ENCODE measurements at regions not wholly inside any gene's neighbourhood (a gene's known extent, or its start where the extent isn't known, plus 50 kb on each side); places are given as distances from the start of the nearest gene placed in this dataset.

DNA sequence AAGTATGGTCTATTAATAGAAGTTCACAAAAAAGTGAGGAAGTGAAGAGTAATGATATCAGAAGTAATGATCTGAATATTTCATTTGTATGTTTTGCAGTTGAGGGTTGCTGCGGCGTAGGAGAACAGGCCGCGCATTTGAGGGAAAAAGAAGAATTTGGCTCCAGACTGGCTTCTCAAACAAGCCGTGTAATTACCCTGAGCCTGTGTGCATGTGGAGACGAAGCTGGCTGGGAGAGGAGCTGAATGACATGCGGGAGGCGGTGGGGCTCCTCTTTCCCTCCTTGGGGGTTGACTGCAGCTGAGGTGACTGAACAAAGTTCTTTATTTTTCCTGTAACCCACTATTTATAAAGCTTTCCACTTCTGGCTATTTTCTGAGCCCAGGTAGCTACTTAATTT is 115.5 kb upstream of the AFDN start:
- no peak for DNase-seq

DNA sequence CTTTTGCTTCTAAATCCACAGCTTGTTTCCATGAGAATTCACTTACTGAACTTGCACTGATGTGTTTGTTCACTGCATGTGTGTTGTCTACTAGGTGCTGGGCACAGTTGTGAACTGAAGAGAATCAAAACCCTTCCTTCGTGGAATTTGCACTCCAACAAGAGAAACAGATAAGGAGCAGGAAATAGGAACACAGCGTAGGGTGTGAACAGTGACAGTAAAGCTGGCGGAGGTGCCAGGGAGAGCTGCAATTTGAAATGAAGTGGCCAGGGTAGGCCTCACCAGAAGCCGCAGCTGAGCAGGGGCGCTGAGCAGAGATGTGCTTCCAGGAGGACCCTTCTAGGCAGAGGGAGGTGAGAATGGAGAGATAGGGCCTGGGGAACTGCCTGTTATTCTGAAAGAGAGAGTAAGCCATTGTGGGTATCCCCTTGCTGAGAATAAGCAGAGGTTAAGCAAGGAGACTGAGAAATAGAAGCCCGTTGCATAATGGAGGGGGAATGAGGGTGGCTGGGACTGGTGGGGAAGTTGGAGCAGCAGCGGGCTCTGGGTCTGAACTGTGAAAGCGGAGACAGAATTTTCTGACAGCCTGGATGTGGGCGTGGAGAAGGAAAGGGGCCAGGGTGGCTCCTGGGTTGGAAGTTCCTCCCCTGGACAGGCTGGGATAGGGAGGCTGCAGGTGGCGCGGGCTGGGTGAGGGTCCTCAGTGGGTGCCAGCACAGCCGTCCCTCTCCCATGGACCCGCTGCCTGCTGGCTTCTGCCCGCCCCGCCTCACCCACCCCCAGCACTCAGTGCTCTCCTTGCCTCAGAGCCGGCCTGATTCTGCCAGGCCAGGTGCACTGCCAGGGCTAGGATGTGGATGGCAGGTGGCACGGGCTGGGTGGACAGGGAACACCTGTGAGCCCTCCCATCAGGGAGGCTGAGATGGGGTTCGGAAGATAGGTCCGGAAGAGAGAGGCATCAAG is 114.7 kb upstream of the AFDN start:
- DNase-seq = no peak

DNA sequence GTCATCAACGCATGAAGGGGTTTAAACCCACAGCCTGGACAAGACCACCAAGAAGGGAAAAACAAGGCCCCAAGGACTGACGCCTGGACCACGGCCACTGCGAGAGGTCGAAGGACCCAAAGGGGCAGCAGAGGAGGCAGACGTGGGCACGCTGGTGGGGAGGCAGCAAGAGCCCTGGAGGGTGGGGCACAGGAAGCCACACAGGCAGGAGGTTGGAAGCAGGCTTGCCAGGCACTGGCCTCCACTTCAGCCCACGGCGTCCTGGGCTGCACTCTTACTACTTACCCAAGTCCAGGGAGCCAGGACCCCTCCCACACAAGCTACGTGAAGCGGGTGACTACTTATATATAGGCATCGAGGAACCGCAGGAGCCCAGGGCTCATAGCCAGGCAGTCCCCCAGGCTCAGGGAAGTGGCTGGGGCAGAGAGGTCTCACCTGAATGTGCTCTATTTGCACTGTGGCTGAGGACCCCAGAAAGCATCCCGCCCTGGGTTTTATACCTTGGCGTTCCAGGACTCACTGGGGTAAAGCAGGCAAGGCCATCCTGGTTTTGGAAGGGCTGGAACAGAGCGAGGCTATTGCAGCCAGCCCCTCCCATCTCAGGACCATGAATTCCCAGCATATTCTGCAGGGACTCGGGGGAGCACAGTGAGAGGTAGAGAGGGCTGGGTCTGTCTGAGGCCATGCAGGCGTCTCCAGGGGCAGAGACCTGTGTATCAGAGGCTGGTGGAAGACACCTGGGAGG is 113.8 kb upstream of the AFDN start:
- no peak for DNase-seq

DNA sequence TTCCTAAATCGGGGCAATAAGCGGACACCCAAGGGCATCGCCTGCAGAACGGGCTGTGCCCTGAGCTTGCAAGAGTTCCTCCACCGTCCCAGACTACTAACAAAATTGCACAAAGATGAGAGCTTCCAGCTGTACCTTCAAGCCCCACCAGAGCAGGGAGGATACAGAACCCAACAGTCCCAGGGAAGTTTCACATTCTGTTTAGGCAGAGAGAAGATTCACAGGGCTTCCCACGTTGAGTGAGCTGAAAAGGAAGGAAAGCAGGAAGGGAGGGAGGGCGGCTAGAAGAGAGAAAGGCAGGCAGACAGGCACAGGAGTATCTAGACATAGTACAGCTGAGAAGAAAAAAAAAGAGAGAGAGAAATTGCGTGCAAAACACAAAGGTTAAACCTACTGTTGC is 112.6 kb upstream of the AFDN start:
- DNase-seq = no peak

DNA sequence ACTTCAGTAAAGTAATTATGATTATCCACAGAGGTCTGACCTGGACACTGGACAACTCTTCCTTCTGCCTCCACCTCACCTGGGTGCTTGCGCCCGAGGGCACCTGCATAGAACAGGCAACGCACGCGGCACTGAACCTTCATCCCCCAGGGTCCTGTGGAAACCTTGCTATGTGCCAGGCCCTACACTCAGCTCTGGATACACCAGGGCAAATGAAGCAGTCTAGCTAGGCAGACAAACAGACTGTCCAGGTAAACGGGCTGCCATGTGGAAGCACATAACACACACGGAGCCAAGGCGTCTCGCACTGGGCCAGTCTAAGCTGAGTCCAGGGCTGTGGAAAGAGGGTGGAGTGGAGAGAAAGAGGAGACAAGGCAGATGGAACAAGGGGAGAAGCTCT is 109.3 kb upstream of the AFDN start:
- no peak for DNase-seq

DNA sequence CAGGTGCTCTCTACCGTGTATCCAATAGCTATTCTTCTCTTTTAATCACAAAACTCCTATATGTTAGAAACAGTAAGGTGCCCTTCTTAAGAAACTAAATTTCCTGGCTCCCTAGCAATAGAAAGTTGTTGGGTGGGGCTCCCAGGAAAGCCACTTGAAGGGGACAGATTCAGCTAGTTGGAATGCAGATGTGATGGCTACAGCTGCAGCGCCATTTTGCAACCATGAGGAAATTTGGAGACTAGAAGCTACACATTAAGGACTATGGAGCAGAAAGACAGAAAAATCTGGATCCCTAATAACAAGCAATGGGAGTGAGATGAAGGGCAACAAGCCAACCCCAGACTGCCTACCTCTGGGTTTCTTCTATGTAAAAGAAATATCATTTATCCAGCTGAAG is 108.8 kb upstream of the AFDN start:
- no peak for DNase-seq

DNA sequence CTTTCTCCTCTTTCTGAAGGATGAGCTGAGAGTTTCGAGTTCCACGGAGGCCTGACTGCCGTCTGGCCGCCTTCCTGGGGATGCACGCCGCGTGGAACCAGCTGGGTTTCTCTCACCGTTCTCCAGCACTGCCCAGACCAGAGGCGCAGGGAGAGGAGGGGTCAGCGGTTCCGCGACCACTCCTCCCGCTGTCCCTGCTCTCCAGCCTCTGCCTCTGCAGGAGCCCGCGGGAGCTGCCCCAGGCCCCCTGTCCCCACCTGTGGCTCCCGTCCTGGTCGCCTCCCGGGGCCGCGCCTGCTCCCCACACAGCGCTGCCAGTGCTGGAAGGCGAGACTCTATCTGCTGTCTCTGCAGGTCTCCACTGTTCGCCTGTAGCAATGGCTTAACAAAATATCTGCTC is 106.8 kb upstream of the AFDN start:
- no peak for DNase-seq

DNA sequence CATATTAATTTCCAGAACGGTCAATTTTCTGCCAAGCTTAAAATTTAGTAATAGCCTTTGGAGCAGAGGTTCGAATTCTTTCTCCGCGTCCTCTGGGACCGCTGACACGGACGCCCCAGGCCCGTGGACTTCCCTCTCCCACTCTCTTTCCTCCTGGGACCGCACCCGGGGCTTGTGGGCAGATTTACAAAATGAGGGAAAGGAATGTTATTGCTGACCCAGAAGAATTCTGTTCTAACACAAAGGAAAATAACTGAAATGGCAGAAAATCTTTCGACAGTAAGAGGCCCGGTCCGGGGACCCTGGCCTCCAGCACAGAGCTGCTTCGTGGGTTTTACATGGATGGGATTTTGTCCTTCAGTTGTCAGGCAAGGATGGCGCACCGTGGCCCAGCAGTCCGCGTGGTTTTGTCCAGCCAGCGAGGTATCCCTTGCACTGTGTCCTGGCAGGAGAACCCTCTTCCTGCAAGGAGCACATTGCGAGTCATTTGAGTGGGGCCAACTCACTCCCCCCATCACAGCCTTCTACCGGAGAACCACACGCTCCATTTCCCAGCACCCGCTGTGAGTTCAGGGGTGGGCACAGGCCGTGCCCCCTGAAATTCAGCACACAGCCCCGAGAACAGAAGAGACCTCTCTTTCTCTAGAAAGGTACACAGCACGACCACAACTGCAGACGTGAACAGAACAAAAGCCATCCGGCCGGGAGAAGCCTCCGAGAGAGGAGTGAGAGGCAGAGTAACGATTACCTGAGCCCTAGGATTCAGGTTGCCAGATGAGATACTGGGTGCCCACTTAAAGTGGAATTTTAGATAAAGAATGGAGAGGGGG is 106.0 kb upstream of the AFDN start:
- no peak for DNase-seq

DNA sequence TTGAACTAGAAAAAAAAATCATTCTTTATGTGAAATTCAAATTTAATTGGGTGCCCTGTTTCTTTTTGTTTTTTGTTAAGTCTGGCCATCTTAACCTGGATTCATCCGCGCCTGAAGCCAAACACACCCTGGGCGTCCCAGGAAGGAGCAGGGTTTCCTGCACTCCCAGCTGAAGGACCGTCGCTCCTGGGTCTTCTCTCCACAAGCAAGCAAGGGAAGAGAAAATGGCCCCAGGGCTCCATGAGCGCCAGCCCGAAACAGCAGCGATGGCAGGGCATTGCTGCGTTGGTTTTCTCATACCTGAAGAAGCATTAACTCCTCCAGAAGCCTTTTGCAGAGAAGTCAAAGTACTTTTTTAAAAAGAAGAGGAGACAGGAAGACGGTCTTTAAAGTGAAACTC is 105.4 kb upstream of the AFDN start:
- no peak for DNase-seq

DNA sequence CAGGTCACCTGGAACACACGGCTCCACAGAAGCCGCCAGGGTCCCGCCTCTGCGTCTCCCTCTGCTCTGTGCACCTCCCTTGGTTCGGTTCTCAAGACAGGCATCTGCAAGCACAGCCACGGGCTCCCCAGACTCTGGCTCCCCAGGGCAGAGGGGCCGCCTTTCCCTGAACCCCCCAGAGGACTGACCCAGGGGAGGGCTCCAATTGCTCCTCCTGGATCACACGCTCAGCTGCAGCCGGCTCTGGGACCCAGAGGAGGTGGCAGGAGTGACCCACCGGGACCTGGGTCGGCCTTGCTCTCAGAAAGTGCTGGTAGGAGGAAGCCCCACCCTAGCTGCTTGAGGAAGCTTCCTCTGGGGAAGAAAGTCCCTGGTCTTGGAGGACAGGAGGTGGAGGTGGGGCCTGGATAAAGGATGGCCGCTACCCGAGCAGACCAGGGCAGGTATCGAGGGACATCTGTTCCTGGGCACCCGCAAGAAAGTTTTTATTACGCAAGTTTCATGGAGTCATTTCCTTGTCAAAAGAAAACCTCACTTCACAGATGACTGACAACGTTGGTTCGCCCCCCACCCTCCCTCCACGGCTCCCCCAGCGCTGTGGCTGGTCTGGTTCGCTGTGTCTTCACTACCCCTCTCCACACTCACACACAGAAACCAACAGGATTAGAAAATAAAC is 103.9 kb upstream of the AFDN start:
- DNase-seq = no peak

DNA sequence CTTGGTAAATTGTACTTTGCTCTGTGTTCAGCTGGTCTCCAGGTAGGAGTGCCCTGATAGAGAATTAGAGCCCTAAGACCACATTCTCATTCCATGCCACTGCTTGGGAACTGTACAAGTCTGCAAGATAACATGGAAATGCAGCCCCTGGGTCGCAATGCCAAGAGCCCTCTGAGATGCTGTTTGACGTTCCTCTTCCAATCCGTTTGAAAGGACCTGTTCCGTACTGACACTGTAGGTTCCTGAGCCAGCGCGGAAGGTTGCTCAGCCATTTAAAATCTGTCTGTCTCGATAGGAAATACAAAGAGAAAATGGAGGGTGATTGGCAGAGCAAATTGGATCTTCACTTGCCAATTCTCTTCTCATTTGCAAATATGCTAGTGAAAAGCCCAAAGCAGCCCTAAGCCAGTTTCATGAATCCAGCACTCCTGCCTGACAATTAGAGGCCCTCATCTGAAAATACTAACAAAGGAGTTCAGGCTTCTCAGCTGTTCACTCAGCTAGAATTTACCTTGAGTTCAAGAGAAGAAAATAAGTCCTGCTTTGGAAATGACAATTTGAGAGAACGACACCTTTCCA is 100.6 kb upstream of the AFDN start:
- no peak for DNase-seq

DNA sequence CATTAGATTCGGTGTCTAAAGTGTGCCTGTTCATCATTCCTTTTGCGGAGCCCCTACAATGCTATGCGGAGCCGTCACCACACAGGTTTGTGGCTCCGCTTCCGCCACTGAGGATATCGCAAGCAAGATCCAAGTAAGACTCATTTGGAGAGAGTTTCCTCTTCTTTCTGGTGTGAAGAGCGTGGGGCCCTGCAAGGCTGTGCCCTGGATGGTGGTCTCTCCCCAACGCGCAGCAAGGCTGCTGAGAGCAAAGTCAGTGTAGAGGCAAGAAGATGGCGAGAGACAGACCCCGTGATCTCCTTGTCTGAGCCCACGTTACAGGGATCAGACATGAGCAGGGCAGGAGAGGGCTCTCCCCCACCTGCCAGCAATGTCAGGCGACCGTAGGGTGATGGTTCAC is 96.3 kb upstream of the AFDN start:
- DNase-seq = no peak

DNA sequence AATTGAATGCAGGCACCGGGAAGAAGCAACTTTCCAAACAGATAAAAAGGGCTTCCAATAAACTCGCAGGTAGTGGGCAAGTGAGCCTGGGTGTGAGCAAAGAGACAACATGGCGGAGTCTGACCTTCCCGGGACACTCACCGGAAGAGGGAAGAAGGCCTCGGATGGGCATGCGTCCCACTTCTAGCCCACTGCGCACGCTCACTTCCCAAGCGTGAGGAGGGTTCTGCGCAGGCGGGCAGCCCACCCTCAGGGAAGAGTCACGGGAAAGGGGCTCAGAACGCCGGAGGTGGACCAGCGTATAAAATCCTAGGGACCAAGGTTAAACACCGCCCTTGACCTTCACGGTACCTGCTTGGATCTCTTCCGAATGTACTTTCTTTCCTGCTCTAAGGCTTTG is 95.5 kb upstream of the AFDN start:
- no peak for DNase-seq

DNA sequence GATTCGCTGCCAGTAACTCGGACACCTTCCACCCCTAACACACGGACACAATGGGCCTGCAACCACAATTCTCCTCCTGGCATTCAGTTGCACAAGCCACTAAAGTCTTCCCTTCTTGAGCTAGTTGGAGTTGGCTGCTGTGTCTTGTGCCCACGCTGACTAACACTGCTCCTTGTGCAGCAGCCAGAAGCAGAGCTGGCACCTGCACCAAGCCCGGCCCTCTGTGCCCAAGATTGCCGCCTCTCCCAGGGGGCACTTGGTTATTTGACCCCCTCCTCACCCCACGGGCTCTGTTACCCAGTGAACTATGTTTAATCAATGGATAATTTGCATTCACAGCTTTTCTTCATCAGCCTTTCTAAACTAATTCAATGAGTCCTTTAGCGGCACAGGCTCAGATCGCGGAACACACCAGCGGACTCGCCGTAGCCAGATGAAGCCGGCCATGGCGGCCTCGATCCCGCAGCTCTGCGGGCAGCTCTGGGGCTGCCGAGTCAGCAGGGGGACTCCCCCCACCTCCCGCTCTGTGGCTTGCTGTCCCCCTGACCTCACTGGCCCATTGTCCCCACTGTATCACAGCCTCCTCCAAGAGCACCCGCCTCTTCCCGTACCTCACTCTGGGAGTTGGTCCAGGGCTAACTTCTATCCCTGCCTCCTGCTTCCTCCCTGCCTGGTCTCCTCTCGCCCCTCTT is 94.8 kb upstream of the AFDN start:
- no peak for DNase-seq

DNA sequence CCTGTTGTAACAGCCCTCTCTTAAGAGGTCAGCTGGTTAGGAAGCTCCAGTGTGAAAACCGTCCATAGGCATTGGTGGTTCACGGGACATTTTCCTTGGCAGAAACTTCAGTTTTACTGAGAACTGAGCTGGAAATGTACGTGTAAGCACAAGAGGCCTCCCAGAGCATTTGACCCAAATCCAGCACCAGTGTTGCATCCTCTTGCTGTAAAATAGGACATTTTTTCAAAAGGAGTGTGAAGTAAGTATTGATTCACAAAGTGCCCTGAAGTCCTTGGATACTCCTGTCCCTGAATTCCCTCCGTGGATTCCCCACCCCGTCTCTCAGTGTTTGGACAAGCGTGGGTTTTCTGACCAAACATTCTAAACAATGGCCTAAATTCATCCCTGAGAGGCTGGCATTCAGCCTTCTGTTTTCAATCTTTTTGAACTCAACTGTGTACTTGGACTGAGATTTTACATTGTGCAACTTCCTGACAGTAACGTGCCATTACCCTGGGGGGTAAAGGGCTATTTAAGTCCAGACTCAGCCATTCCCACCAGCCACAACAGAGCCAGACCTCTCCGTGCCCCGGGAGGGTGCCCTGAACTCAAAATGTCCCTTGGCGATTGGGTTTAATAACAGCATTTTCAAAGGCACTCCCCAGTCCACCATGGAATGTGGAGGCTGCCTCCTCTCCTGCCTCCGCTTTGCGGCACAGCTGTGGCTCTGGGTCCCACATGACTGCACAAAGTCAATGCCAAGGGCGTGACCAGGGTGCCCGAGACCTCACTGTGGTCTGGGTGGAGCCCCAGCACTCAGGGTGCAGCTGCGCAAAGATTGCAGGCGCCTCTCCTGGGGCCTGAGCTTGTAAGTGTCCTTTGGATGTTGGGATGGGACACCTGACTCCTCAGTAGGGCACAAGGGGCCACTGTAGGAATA is 92.7 kb upstream of the AFDN start:
- no peak for DNase-seq

DNA sequence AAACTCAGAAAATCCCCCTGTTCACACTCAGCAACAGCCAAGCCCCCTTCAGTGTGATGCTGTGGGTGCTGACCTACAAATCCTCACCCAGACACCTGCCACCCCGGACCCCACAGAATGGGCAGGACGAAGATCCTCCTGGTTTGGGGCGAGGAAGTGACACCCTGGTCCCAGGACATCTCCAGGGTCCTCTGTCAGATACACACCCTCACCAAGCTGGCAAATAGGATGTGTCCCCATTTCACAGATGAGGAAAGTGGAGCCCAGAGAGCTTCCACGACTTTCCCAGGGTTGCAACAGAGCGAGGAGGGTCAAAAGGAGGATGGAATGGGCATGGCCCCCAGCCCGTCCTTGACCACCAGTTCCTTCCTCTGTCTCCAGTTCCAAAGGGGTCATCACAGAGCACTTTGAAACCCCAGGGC is 92.0 kb upstream of the AFDN start:
- DNase-seq = no peak

DNA sequence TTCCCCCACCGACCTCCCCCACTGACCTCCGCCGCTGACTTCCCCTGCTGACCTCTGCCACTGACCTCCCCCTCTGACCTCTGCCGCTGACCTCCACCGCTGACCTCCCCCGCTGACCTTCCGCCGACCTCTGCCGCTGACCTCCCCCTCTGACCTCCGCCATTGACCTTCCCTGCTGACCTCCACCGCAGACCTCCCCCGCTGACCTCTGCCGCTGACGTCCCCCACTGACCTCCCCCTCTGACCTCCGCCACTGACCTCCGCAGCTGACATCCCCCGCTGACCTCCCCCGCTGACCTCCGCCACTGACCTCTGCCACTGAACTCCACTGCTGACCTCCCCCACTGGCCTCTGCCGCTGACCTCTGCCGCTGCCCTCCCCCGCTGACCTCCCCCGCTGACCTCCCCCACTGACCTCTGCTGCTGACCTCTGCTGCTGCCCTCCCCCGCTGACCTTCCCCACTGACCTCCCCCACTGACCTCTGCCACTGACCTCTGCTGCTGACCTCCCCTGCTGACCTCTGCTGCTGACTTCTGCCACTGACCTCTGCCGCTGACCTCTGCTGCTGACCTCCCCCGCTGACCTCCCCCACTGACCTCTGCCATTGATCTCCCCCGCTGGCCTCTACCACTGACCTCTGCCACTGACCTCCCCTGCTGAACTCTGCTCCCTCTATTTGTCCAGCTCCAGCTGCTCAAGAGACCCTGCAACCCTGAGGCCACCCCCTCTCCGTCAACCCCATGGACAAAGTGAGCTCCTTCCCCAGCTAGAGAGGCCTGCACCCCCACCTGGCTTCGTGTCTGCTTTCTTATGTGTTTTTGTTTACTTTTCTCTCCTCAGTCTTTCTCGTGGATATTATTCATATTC is 91.4 kb upstream of the AFDN start:
- DNase-seq = no peak

DNA sequence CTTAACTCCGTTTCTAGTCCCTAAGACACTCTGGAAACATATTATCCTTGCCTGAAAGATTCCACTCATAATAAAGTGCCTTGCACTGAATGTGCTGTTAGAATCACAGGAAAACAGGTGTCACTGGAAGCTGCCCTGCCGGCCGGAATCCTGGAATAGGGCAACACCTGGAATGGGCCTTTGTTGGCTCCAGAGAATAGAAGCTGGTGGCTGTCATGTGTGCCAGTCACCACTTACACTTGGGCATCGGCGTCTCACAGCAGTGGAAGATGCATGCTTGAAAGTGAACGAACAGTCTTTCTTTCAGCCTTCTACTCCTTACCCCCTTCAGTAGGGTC is 90.8 kb upstream of the AFDN start:
- DNase-seq = no peak

DNA sequence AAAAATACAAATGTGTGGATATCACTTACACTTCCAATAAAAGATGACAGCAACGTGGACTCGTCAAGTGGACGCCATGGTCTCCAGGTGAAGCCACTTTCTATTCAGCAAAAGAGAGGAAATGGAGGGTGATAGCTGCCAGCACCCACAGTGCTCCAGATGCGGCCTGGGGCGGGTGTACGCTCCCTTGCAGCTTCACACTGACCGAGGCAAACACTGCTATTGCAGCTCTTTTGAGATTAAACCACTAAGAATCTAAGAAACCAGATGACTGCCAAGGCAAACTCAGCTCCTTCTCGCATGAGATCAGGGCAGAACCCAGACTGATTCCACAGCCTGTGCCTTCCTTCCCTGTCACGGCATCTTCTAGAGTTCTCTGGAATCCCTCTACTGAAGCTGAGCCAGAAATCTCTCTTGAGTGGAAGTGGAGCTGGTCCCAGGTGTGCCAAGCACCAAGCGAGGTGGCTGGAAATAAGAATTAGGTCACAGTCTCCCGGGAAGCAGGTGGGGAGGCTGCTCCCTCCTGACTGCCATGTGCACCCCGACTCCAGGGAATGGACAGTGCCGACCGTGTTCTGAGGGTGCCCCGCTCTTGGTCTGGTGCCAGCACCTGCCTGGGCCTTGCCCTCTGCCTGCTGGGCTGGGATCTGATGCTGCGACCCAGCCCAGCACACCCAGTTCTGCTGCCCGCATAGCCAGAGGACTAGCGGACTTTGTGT is 90.1 kb upstream of the AFDN start:
- no peak for DNase-seq
